ENCODE measurements at regions not wholly inside any gene's neighbourhood (a gene's known extent, or its start where the extent isn't known, plus 50 kb on each side); places are given as distances from the start of the nearest gene placed in this dataset.

- TF ChIP-seq, protein P1, sequence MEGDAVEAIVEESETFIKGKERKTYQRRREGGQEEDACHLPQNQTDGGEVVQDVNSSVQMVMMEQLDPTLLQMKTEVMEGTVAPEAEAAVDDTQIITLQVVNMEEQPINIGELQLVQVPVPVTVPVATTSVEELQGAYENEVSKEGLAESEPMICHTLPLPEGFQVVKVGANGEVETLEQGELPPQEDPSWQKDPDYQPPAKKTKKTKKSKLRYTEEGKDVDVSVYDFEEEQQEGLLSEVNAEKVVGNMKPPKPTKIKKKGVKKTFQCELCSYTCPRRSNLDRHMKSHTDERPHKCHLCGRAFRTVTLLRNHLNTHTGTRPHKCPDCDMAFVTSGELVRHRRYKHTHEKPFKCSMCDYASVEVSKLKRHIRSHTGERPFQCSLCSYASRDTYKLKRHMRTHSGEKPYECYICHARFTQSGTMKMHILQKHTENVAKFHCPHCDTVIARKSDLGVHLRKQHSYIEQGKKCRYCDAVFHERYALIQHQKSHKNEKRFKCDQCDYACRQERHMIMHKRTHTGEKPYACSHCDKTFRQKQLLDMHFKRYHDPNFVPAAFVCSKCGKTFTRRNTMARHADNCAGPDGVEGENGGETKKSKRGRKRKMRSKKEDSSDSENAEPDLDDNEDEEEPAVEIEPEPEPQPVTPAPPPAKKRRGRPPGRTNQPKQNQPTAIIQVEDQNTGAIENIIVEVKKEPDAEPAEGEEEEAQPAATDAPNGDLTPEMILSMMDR (conservative IDR thresholded peaks at IDR 0.05; ENCODE audit: control insufficient read depth, insufficient read depth, low read depth, low read length), result no peak
- no peak overlapping the region for H3K4me3 ChIP-seq (ENCODE audit: control insufficient read depth, low read depth, low read length)
- DNase-seq (ENCODE audit: low read depth), result no peak
Observed at GRCh38 chr12:61072717-61073116, 1187.5 kb upstream of the USP15 start.

GRCh38 chr12:61095111-61095510 is 1165.1 kb upstream of the USP15 start:
- TF ChIP-seq, protein P1 (conservative IDR thresholded peaks at IDR 0.05; ENCODE audit: control insufficient read depth, insufficient read depth, low read depth, low read length), result no peak
- H3K4me3 ChIP-seq (ENCODE audit: control insufficient read depth, low read depth, low read length), result no peak overlapping the region
- no peak for DNase-seq (ENCODE audit: low read depth)

DNA sequence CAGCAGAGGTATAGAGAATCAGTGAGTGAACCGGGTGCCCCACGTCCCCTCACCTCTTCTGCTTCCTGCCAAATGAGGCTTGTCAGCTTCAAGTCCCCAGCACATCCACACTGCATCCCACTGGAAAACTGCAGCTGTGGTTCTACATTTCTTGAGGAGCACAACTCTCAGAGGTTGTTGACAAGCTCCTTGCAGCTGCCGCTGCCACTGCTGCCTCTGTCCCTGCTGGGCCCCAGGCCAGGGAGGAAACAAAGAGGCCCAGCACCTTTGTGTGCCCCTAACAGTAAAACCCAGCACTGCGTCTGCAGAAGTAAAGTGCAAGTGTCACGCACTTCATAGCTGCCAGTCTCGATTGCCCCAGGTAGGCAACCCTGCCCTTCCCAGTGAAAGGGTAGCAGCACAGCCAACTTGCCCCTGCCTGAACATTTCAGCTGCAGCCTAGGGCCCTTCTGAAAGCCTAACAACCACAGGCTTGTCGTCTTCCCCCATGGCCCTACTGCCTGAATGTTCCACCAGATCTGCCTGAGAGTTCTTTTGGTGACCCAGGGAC is 1162.1 kb upstream of the USP15 start:
- DNase-seq (ENCODE audit: low read depth), result no peak
- TF ChIP-seq, protein P1 (conservative IDR thresholded peaks at IDR 0.05; ENCODE audit: control insufficient read depth, insufficient read depth, low read depth, low read length), result no peak
- H3K4me3 ChIP-seq (ENCODE audit: control insufficient read depth, low read depth, low read length), result no peak overlapping the region

DNA sequence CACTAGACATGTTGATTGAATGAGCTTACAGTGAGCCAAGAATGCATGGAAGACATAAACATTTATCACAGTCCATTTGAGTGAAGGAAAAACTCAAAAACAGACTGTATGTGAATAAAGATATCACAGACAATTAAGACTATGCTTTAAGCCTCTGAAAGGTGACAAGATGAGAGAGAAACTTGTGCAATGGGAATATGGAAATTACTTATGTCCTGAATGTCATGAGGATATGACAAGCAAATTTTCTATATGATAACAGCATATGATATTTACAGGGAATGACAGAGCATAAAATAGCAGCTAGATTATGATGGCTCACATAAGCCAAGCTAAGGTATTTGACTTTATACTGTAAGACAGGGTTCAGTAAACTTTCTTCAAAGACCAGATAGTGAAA is 1153.1 kb upstream of the USP15 start:
- TF ChIP-seq, protein P1 (conservative IDR thresholded peaks at IDR 0.05; ENCODE audit: control insufficient read depth, insufficient read depth, low read depth, low read length), result no peak
- no peak for DNase-seq (ENCODE audit: low read depth)
- no peak overlapping the region for H3K4me3 ChIP-seq (ENCODE audit: control insufficient read depth, low read depth, low read length)

GRCh38 chr12:61111218-61111617 is 1149.0 kb upstream of the USP15 start:
- DNase-seq (ENCODE audit: low read depth), result no peak
- H3K4me3 ChIP-seq (ENCODE audit: control insufficient read depth, low read depth, low read length), result no peak overlapping the region
- TF ChIP-seq, protein P1 (conservative IDR thresholded peaks at IDR 0.05; ENCODE audit: control insufficient read depth, insufficient read depth, low read depth, low read length), result no peak

- DNase-seq (ENCODE audit: low read depth), result no peak
- H3K4me3 ChIP-seq (ENCODE audit: control insufficient read depth, low read depth, low read length), result no peak overlapping the region
- TF ChIP-seq, protein P1 (conservative IDR thresholded peaks at IDR 0.05; ENCODE audit: control insufficient read depth, insufficient read depth, low read depth, low read length), result no peak
Observed at GRCh38 chr12:61137677-61138414, 1122.4 kb upstream of the USP15 start.

Measured in fibroblast of mammary gland (primary cell).